BE2C (cell line): ENCODE measurements at regions not wholly inside any gene's neighbourhood (a gene's known extent, or its start where the extent isn't known, plus 50 kb on each side); places are given as distances from the start of the nearest gene placed in this dataset.
"Not testable (repeated sequence)": the region's sequence is repeated elsewhere in the genome, so short reads cannot be mapped to it uniquely, and the experiment has no call there.

Experiments
- DNase-seq: peaks from one replicate; pipeline ENCODE4 v3.0.0-alpha.2; 2020
- H3K27me3 ChIP-seq: fragments of 250-450 bp; sonication (Bioruptor Pico); 2 replicates; pipeline ENCODE4 v1.5.1; 2020; ENCODE audit warnings: mild to moderate bottlenecking
- H3K36me3 ChIP-seq: fragments of 250-450 bp; sonication (Bioruptor Pico); 2 replicates; pipeline ENCODE4 v1.5.1; 2020; ENCODE audit warnings: mild to moderate bottlenecking
- H3K4me1 ChIP-seq: fragments of 250-450 bp; sonication (Bioruptor Pico); 2 replicates; pipeline ENCODE4 v1.5.1; 2020
- H3K4me3 ChIP-seq: 2 replicates; pipeline ENCODE4 v1.5.1; 2011; ENCODE audit warnings: low read depth, low read length
- H3K9me3 ChIP-seq: fragments of 250-450 bp; sonication (Bioruptor Pico); 2 replicates; pipeline ENCODE4 v1.5.1; 2020
- CTCF ChIP-seq: IDR thresholded peaks from 2 replicates; pipeline ENCODE4 v1.5.1; 2012; ENCODE audit warnings: mild to moderate bottlenecking, low read depth, low read length

DNA sequence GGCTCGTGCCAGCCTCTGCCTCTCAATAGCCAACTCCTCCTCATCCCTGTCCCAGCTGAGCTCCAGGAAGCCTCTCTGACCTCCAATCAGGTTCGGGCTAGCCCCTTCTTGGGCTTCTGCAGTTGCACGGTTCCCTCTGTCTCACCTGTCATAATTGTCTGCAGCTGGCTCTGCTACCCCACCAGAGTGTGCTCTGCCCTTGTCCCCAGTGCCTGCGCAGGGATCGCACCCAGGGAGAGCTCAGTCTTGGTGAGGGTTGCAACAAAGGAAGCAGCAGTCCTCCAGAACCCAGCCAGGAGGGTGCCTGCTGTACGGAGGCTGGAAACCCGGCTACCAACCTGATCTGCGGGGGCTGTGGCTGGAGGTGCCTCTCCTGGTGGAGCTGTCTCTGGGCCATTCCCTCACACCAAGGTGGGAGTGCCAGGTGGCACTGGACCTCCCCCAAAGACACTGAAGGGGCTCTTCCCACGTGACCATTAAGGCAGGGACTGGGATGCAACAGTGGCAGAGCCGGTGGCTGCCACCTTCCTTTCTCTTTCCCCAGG lies 63.5 kb upstream of the DMRTB1 start:
- no peak for DNase-seq
- Histone ChIP-seq H3K36me3 (no peaks in the 10 kb centered on the region), H3K27me3 (no peaks in the 10 kb centered on the region), H3K4me1 (no peaks in the 10 kb centered on the region), H3K9me3 (no peaks in the 10 kb centered on the region), H3K4me3 (no peak overlapping the region)
- TF ChIP-seq CTCF, result no peak

DNA sequence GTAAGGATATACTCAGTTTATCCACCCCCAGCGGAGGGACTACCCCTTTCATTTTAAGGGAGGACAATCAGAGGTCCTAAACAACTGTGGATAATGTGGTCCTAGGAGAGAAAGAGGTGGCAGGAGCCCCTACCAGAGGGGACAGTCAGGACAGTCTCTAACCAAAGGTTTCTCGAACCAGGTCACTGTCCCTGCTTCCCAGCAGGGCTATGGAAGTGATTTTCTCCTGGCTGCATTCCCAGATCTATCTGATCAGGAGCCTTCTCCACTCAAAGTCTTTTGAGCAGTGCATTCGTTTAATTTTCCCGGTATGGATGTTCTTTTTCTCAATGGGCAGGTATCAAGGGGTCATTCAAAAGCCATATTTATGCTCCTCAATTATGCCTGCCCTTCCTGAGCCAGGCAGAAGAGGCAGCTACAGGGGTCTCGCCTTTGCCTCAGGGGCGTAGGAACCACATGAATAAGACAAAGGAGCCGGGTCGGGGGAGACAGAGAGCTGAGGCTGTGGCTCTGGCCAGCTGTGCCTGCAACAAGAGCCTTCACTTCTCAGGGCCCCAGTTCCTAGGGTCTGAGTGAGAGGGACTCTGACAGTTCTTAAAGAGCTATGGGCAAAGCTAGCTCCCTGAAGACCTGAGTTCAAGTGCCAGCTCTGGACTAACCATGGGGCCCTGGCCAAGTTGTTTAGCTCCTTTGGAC lies 62.5 kb upstream of the DMRTB1 start:
- H3K4me1 ChIP-seq, result no peaks in the 10 kb centered on the region
- DNase-seq, result no peak
- no peaks in the 10 kb centered on the region for H3K27me3 ChIP-seq
- H3K9me3 ChIP-seq, result no peaks in the 10 kb centered on the region
- no peak for TF ChIP-seq CTCF
- no peaks in the 10 kb centered on the region for H3K36me3 ChIP-seq
- no peak overlapping the region for H3K4me3 ChIP-seq

GRCh38 chr1:53398091-53398490 lies 61.1 kb upstream of the DMRTB1 start:
- Histone ChIP-seq H3K9me3 (no peaks in the 10 kb centered on the region), H3K36me3 (no peaks in the 10 kb centered on the region), H3K27me3 (no peaks in the 10 kb centered on the region), H3K4me3 (no peak overlapping the region), H3K4me1 (no peaks in the 10 kb centered on the region)
- no peak for DNase-seq
- TF ChIP-seq CTCF, result no peak

DNA sequence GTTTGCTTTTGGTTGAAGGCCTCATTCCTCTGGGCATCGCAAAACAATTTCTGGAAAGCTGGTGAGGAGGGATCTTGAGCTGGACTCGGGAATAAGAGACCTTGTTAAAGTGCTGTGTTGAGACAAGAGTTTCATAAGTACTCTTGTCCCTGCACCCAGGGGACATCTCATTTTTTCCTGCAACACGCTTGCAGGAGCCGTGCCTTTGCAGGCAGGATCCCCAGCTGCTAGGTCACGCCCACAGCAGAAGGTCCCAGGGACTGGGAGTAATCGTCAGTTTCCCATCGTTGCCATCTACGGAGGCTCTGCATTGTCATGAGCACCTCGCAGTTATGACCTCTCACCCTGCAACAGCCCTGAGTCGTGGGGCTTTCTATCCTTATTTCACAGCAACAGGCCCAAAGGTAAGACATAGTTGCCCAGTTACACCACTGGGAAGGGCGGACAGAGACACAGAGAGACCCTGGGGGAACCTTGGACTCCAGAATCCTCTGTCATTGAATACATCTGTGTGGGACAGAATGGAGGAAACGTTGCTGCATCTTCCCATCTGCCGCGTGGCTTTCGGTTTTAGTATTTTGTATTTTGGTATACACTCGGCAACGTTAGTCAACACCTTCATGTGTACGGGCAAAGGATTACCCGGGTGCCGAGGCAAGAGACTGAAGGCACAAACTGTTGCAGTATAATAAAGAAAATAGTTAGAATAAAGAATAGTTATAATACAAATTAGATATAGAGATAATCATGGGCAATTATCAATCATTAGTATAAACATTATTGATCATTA lies 60.4 kb upstream of the DMRTB1 start:
- H3K9me3 ChIP-seq, result no peaks in the 10 kb centered on the region
- no peak for DNase-seq
- no peak for TF ChIP-seq CTCF
- no peaks in the 10 kb centered on the region for H3K36me3 ChIP-seq
- H3K27me3 ChIP-seq, result no peaks in the 10 kb centered on the region
- H3K4me3 ChIP-seq, result no peak overlapping the region
- no peaks in the 10 kb centered on the region for H3K4me1 ChIP-seq

DNA sequence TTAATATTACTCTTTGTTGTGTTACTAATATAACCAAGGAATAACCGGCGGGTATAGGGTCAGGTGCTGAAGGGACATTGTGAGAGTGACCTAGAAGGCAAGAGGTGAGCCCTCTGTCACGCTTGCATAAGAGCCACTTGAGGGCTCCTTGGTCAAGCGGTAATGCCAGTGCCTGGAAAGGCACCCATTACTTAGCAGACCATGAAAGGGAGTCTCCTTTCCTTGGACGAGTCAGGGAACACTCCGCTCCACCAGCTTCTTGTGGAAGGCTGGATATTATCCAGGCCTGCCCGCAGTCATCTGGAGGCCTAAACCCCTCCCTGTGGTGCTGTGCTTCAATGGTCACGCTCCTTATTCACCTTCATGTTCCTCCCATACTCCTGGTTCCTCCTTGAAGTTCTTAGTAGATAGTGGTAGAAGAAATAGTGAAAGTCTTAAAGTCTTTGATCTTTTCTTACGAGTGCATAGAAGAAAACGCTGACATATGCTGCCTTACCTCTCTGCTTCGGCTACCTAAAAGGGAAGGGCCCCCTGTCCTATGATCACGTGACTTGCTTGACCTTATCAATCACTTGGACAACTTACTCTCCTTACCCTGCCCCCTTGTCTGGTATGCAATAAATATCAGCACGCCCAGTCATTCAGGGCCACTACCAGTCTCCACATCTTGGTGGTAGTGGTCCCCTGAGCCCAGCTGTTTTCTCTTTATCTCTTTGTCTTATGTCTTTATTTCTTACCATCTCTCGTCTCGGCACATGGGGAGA lies 59.6 kb upstream of the DMRTB1 start:
- H3K4me3 ChIP-seq, DNase-seq, H3K36me3 ChIP-seq, H3K4me1 ChIP-seq, H3K9me3 ChIP-seq, H3K27me3 ChIP-seq: not testable (repeated sequence)

DNA sequence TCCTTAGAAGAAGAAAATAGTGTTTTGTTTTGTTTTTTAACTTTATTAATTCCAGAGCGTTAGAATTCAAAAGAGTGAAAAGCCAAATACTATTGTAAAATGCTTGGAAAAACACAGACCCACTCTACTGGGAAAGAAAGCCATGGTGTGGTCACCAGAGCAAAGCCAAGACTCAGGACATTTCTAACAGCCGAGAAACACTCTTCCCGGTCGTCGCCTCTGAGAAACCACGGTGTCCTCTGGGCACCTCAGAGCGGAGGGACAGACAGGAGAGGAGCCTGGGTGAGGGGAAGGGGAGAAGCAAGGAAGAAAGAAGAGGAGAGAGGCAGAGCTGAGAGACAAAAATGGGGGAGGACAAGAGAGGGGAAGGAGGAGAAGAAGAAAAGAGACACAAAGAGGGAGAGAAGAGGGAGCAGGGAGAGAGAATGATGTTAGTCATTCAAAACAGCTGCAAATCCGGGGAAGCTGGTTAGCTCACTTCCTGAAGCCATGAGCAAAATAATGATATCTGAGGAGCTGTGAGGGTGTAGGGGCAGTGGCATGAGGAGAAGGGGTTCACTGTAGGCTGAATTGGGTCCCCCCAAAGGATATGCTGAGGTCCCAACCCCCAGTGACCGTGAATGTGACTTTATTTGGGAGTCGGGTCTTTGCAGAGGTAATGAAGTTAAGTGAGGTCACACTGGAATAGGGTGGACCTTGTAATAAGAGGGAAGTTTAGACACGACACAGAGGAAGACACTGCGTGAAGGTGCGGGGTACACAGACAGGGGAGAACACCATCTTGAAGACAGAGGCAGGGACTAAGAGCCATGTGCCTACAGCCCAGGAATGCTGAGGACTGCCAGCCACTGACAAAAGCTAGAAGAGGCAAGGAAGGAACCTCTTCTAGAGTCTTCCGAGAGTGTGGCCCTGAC lies 58.2 kb upstream of the DMRTB1 start:
- DNase-seq, result no peak
- H3K4me3 ChIP-seq, result no peak overlapping the region
- H3K4me1 ChIP-seq, result no peaks in the 10 kb centered on the region
- no peaks in the 10 kb centered on the region for H3K36me3 ChIP-seq
- no peaks in the 10 kb centered on the region for H3K9me3 ChIP-seq
- TF ChIP-seq CTCF, result no peak
- H3K27me3 ChIP-seq, result no peaks in the 10 kb centered on the region
